Esophagus squamous epithelium (tissue), 4 donors: ENCODE measurements at regions not wholly inside any gene's neighbourhood (a gene's known extent, or its start where the extent isn't known, plus 50 kb on each side); places are given as distances from the start of the nearest gene placed in this dataset.

Source experiments
- POLR2A ChIP-seq, 4 donors: fragments of 450-650 bp; IDR thresholded peaks; one replicate each; pipeline ENCODE4 v1.6.1; 2017; ENCODE audit warnings: antibody characterized with exemption in 4 of 4, mild to moderate bottlenecking in 4 of 4, moderate library complexity in 3 of 4
- TF ChIP-seq, protein P1 (sequence below), 6 experiments: fragments of 450-650 bp in 4 of 6; fragments of 200-600 bp in 2 of 6; sonication (generic) in 2 of 6; IDR thresholded peaks; one replicate each; pipeline ENCODE4 v1.5.1; 2016 to 2019; ENCODE audit warnings: antibody characterized with exemption in 6 of 6, mild to moderate bottlenecking in 4 of 6, moderate library complexity in 4 of 6

DNA sequence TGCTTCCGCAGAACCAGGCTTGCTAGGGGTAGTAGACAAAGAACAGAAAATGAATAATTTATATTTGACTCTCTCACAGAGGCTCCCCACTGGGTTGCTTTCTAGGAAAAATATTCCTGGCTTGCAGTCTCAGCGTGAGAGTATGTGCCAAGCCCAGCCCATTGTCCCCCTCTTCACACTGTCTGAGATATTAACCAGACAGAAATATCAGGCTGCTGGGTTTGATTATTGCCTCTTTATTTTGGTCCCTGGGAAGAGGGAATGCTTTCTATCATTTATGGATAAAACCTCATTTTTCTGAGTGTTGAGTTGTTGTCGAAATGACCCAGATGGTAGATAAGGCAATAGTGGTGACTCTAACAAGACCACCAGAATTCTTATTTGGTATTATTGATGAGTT is 367.9 kb downstream of the METTL15 start:
- TF ChIP-seq, protein P1, sequence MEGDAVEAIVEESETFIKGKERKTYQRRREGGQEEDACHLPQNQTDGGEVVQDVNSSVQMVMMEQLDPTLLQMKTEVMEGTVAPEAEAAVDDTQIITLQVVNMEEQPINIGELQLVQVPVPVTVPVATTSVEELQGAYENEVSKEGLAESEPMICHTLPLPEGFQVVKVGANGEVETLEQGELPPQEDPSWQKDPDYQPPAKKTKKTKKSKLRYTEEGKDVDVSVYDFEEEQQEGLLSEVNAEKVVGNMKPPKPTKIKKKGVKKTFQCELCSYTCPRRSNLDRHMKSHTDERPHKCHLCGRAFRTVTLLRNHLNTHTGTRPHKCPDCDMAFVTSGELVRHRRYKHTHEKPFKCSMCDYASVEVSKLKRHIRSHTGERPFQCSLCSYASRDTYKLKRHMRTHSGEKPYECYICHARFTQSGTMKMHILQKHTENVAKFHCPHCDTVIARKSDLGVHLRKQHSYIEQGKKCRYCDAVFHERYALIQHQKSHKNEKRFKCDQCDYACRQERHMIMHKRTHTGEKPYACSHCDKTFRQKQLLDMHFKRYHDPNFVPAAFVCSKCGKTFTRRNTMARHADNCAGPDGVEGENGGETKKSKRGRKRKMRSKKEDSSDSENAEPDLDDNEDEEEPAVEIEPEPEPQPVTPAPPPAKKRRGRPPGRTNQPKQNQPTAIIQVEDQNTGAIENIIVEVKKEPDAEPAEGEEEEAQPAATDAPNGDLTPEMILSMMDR (IDR thresholded peaks at IDR 0.05): no peak
- no peak for TF ChIP-seq POLR2A (IDR thresholded peaks at IDR 0.05)
